K562 (cell line): ENCODE measurements at regions not wholly inside any gene's neighbourhood (a gene's known extent, or its start where the extent isn't known, plus 50 kb on each side); places are given as distances from the start of the nearest gene placed in this dataset.

Experiments
- ATAC-seq: fragments of 200-7000 bp; cut with Tn5 transposase; 3 replicates; pipeline ENCODE4 v1.9.1; 2020; ENCODE audit warnings: moderate library complexity
- BruUV-seq: library from RNA; stranded (reverse); fragments of 400-500 nt; replicated peaks from 2 replicates; lab custom pipeline; 2021; lab: Mats Ljungman, UMichigan
- CTCF ChIA-PET: fragments of 300-600 bp; formaldehyde crosslinking; extraction: SDS; loops from one replicate; lab custom pipeline; 2021; ENCODE audit warnings: low intra/inter-chr PET ratio; lab: Yijun Ruan, JAX
- POLR2A ChIA-PET: fragments of 300-600, 350-650 bp; sonication (Branson Sonifier 250); formaldehyde crosslinking; extraction: SDS; loops from one replicate; lab custom pipeline; 2021; ENCODE audit warnings: antibody characterized with exemption, inconsistent platforms; lab: Yijun Ruan, JAX
- DNase-seq, 4 experiments: peaks; one replicate each; pipeline versions ENCODE4 v3.0.0 to v3.0.0-alpha.2; 2011 to 2018; ENCODE audit warnings: low spot score in 3 of 4, mixed read lengths in 3 of 4; ENCODE audit errors: extremely low read depth in 1 of 4
- FAIRE-seq: peaks from 2 replicates; lab custom pipeline; 2011; peaks lifted over from hg19 to GRCh38; lab: Jason Lieb, UNC
- H2AFZ ChIP-seq: 2 replicates; pipeline ENCODE4 v1.6.0; 2011; ENCODE audit warnings: low read depth, low read length, control low read depth, inconsistent platforms
- H3K27ac ChIP-seq: fragments of 200-600 bp; 3 replicates; pipeline ENCODE4 v1.8.0; 2011; ENCODE audit warnings: low read depth, mild to moderate bottlenecking, control low read depth, inconsistent platforms, low read length, moderate library complexity, mixed read lengths; ENCODE audit errors: extremely low read depth
- H3K27me3 ChIP-seq, 2 experiments: fragments of 300-600 bp in 1 of 2; 2 replicates in 1 of 2; 3 replicates in 1 of 2; pipeline versions ENCODE4 v1.6.0 to v1.8.0; 2011; ENCODE audit warnings: inconsistent platforms in 2 of 2, low read length in 2 of 2, mild to moderate bottlenecking in 1 of 2, mixed read lengths in 1 of 2, moderate library complexity in 1 of 2; ENCODE audit not compliant: control insufficient read depth in 2 of 2, insufficient read depth in 2 of 2
- H3K36me3 ChIP-seq: fragments of 300-600 bp; 3 replicates; pipeline ENCODE4 v1.8.0; 2011; ENCODE audit warnings: mild to moderate bottlenecking, low read length, inconsistent platforms; ENCODE audit not compliant: control insufficient read depth, insufficient read depth
- H3K4me1 ChIP-seq, 2 experiments: fragments of 200-600 bp in 1 of 2; replicated peaks in 1 of 2; 2 replicates in 1 of 2; 3 replicates in 1 of 2; pipeline versions ENCODE4 v1.5.1 to v1.8.0; 2011; ENCODE audit warnings: inconsistent platforms in 2 of 2, low read length in 2 of 2, mild to moderate bottlenecking in 1 of 2, mixed read lengths in 1 of 2, moderate library complexity in 1 of 2; ENCODE audit not compliant: control insufficient read depth in 2 of 2, insufficient read depth in 2 of 2
- H3K4me2 ChIP-seq: 2 replicates; pipeline ENCODE4 v1.6.1; 2011; ENCODE audit warnings: low read length, control low read depth, inconsistent platforms, mixed read lengths; ENCODE audit not compliant: insufficient read depth
- H3K4me3 ChIP-seq: fragments of 200-600 bp; sonication (generic), shearing (Covaris generic); 2 replicates; pipeline ENCODE4 v1.5.1; 2016; ENCODE audit warnings: control low read depth, inconsistent platforms
- H3K79me2 ChIP-seq: fragments of 200-600 bp; 3 replicates; pipeline ENCODE4 v1.8.0; 2011; ENCODE audit warnings: low read length, inconsistent platforms; ENCODE audit not compliant: control insufficient read depth, insufficient read depth
- H3K9ac ChIP-seq, 2 experiments: 2 replicates each; pipeline versions ENCODE4 v1.6.0 to v1.6.1; 2011; ENCODE audit warnings: low read depth in 2 of 2, low read length in 2 of 2, control low read depth in 1 of 2, inconsistent platforms in 1 of 2, mild to moderate bottlenecking in 1 of 2, mixed read lengths in 1 of 2; ENCODE audit not compliant: insufficient read depth in 1 of 2
- H3K9me1 ChIP-seq: one replicate; pipeline ENCODE4 v1.6.0; 2011; ENCODE audit warnings: inconsistent platforms, mild to moderate bottlenecking, low read length, moderate library complexity; ENCODE audit not compliant: control insufficient read depth, insufficient read depth
- H3K9me3 ChIP-seq: replicated peaks from 2 replicates; pipeline ENCODE4 v1.5.1; 2011; ENCODE audit warnings: low read depth, low read length, inconsistent platforms; ENCODE audit not compliant: control insufficient read depth, insufficient read depth
- H4K20me1 ChIP-seq: replicated peaks from 2 replicates; pipeline ENCODE4 v1.6.1; 2011; ENCODE audit warnings: low read length, inconsistent platforms, mixed read lengths; ENCODE audit not compliant: control insufficient read depth, insufficient read depth
- RB1 ChIP-seq: fragments of 450-650 bp; IDR thresholded peaks from 2 replicates; pipeline ENCODE4 v1.6.1; 2017; ENCODE audit warnings: low read depth, mild to moderate bottlenecking
- SIN3A ChIP-seq, 2 experiments: fragments of 150-350 bp in 1 of 2; IDR thresholded peaks; 2 replicates each; pipeline ENCODE4 v1.6.1; 2011 to 2016; ENCODE audit warnings: borderline replicate concordance in 2 of 2, low read depth in 2 of 2, low read length in 2 of 2, mild to moderate bottlenecking in 2 of 2, moderate library complexity in 2 of 2; ENCODE audit not compliant: control insufficient read depth in 1 of 2
- TCFL5 ChIP-seq: fragments of 250-450 bp; sonication (Bioruptor Pico); conservative IDR thresholded peaks from 2 replicates; pipeline ENCODE4 v1.6.1; 2021; ENCODE audit warnings: mild to moderate bottlenecking, moderate library complexity, matching md5 sums
- ZNF146 ChIP-seq: IDR thresholded peaks from one replicate; pipeline ENCODE4 v1.6.1; 2018; ENCODE audit warnings: missing compliant biosample characterization; ENCODE audit not compliant: unreplicated experiment
- ZNF197 ChIP-seq: fragments of 200-800 bp; sonication (Bioruptor generic); IDR thresholded peaks from 2 replicates; pipeline ENCODE4 v1.6.1; 2016; ENCODE audit warnings: low read depth, missing genetic modification characterization, missing compliant biosample characterization
- in situ Hi-C: fragments of 300-500 bp; cut with MboI; formaldehyde crosslinking; loops from 4 replicates; pipeline ENCODE4 v1.15.0; 2018; ENCODE audit warnings: inconsistent platforms, mixed read lengths
- intact Hi-C: fragments of 100-400 bp; cut with micrococcal nuclease; formaldehyde crosslinking; loops from 2 replicates; pipeline ENCODE4 v1.14.2; 2022
- TF ChIP-seq, protein P1 (sequence below): fragments of 200-600 bp; sonication (generic); IDR thresholded peaks from one replicate; pipeline ENCODE4 v1.6.1; 2012; ENCODE audit warnings: mild to moderate bottlenecking, low read depth, low read length, inconsistent platforms
- TF ChIP-seq, protein P2 (sequence below): fragments of 450-650 bp; formaldehyde crosslinking; IDR thresholded peaks from 2 replicates; pipeline ENCODE4 v1.4.0; 2022; ENCODE audit warnings: missing genetic modification characterization

DNA sequence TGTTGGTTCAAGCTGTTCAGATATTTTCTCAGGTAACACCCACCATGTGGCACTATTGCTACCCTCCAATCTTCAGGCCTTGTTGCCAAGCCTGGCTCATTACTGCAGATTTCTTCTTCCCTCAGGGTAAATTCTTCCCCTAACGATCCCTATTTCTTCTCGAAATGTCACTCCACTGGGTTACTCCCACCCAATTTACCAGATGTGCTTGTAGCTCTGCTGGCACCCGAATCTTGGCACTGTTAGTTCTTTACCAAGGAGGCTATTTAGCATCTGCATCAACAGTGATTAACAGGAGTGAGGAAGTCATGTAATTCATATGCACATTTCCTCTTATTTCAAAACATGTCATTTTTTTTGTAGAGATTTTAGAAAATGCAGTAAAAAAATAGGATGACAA lies 217.1 kb upstream of the CYRIA start (continued):
- TF ChIP-seq RB1 (no peak), TCFL5 (CRISPR knock-in tag) (no peak)

DNA sequence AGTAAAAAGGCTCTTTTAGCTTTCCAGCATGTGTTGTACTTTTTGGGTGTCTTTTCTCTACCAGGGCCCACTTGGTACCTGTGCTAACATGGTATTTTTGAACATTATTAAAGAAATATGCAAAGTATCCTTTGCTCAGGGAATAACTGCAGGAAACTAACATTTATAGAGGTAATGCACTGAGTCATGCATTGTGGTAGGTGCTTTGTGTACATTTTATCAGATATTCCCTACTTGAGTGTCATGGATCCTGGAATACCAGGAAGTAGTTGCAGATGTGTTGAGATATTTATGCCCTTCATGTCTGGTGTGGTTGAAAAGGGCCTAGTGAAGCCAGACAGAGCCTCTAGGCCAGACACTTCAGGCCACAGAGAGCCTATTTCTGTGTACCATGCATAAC lies 215.5 kb upstream of the CYRIA start:
- H2AFZ ChIP-seq: no peak overlapping the region
- no peaks in the 10 kb centered on the region for H3K36me3 ChIP-seq
- no peaks in the 10 kb centered on the region for H3K9me3 ChIP-seq
- H3K4me1 ChIP-seq: no peaks in the 10 kb centered on the region
- CTCF ChIA-PET: no interaction called here
- intact Hi-C loops: no loop called here
- no peaks in the 10 kb centered on the region for H3K79me2 ChIP-seq
- no peak overlapping the region for H3K9ac ChIP-seq
- no peak for DNase-seq
- no peak overlapping the region for H3K4me2 ChIP-seq
- POLR2A ChIA-PET: no interaction called here
- ATAC-seq: no peak
- no peaks in the 10 kb centered on the region for H3K27me3 ChIP-seq
- in situ Hi-C loops: no loop called here
- FAIRE-seq: no peak
- no peak overlapping the region for H3K4me3 ChIP-seq
- BruUV-seq: no TSS peak
- no peaks in the 10 kb centered on the region for H4K20me1 ChIP-seq
- no peak overlapping the region for H3K27ac ChIP-seq
- H3K9me1 ChIP-seq: no peaks in the 10 kb centered on the region
- TF ChIP-seq, protein P1, sequence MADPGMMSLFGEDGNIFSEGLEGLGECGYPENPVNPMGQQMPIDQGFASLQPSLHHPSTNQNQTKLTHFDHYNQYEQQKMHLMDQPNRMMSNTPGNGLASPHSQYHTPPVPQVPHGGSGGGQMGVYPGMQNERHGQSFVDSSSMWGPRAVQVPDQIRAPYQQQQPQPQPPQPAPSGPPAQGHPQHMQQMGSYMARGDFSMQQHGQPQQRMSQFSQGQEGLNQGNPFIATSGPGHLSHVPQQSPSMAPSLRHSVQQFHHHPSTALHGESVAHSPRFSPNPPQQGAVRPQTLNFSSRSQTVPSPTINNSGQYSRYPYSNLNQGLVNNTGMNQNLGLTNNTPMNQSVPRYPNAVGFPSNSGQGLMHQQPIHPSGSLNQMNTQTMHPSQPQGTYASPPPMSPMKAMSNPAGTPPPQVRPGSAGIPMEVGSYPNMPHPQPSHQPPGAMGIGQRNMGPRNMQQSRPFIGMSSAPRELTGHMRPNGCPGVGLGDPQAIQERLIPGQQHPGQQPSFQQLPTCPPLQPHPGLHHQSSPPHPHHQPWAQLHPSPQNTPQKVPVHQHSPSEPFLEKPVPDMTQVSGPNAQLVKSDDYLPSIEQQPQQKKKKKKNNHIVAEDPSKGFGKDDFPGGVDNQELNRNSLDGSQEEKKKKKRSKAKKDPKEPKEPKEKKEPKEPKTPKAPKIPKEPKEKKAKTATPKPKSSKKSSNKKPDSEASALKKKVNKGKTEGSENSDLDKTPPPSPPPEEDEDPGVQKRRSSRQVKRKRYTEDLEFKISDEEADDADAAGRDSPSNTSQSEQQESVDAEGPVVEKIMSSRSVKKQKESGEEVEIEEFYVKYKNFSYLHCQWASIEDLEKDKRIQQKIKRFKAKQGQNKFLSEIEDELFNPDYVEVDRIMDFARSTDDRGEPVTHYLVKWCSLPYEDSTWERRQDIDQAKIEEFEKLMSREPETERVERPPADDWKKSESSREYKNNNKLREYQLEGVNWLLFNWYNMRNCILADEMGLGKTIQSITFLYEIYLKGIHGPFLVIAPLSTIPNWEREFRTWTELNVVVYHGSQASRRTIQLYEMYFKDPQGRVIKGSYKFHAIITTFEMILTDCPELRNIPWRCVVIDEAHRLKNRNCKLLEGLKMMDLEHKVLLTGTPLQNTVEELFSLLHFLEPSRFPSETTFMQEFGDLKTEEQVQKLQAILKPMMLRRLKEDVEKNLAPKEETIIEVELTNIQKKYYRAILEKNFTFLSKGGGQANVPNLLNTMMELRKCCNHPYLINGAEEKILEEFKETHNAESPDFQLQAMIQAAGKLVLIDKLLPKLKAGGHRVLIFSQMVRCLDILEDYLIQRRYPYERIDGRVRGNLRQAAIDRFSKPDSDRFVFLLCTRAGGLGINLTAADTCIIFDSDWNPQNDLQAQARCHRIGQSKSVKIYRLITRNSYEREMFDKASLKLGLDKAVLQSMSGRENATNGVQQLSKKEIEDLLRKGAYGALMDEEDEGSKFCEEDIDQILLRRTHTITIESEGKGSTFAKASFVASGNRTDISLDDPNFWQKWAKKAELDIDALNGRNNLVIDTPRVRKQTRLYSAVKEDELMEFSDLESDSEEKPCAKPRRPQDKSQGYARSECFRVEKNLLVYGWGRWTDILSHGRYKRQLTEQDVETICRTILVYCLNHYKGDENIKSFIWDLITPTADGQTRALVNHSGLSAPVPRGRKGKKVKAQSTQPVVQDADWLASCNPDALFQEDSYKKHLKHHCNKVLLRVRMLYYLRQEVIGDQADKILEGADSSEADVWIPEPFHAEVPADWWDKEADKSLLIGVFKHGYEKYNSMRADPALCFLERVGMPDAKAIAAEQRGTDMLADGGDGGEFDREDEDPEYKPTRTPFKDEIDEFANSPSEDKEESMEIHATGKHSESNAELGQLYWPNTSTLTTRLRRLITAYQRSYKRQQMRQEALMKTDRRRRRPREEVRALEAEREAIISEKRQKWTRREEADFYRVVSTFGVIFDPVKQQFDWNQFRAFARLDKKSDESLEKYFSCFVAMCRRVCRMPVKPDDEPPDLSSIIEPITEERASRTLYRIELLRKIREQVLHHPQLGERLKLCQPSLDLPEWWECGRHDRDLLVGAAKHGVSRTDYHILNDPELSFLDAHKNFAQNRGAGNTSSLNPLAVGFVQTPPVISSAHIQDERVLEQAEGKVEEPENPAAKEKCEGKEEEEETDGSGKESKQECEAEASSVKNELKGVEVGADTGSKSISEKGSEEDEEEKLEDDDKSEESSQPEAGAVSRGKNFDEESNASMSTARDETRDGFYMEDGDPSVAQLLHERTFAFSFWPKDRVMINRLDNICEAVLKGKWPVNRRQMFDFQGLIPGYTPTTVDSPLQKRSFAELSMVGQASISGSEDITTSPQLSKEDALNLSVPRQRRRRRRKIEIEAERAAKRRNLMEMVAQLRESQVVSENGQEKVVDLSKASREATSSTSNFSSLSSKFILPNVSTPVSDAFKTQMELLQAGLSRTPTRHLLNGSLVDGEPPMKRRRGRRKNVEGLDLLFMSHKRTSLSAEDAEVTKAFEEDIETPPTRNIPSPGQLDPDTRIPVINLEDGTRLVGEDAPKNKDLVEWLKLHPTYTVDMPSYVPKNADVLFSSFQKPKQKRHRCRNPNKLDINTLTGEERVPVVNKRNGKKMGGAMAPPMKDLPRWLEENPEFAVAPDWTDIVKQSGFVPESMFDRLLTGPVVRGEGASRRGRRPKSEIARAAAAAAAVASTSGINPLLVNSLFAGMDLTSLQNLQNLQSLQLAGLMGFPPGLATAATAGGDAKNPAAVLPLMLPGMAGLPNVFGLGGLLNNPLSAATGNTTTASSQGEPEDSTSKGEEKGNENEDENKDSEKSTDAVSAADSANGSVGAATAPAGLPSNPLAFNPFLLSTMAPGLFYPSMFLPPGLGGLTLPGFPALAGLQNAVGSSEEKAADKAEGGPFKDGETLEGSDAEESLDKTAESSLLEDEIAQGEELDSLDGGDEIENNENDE: no peak
- TF ChIP-seq SIN3A (IDR thresholded peaks at IDR 0.05; ENCODE audit: borderline replicate concordance in 2 of 2, control insufficient read depth in 1 of 2, low read depth in 2 of 2, low read length in 2 of 2) (no peak), ZNF146 (CRISPR knock-in tag) (no peak), ZNF197 (CRISPR knock-in tag) (no peak)
- TF ChIP-seq, protein P2, sequence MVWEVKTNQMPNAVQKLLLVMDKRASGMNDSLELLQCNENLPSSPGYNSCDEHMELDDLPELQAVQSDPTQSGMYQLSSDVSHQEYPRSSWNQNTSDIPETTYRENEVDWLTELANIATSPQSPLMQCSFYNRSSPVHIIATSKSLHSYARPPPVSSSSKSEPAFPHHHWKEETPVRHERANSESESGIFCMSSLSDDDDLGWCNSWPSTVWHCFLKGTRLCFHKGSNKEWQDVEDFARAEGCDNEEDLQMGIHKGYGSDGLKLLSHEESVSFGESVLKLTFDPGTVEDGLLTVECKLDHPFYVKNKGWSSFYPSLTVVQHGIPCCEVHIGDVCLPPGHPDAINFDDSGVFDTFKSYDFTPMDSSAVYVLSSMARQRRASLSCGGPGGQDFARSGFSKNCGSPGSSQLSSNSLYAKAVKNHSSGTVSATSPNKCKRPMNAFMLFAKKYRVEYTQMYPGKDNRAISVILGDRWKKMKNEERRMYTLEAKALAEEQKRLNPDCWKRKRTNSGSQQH (CRISPR knock-in tag): no peak
